K562 (cell line): ENCODE measurements at regions not wholly inside any gene's neighbourhood (a gene's known extent, or its start where the extent isn't known, plus 50 kb on each side); places are given as distances from the start of the nearest gene placed in this dataset.

ENCODE experiments used
- ATAC-seq: fragments of 200-7000 bp; cut with Tn5 transposase; 3 replicates; pipeline ENCODE4 v1.9.1; 2020; ENCODE audit warnings: moderate library complexity
- BruUV-seq: library from RNA; stranded (reverse); fragments of 400-500 nt; replicated peaks from 2 replicates; lab custom pipeline; 2021; lab: Mats Ljungman, UMichigan
- CTCF ChIA-PET: fragments of 300-600 bp; formaldehyde crosslinking; extraction: SDS; loops from one replicate; lab custom pipeline; 2021; ENCODE audit warnings: low intra/inter-chr PET ratio; lab: Yijun Ruan, JAX
- POLR2A ChIA-PET: fragments of 300-600, 350-650 bp; sonication (Branson Sonifier 250); formaldehyde crosslinking; extraction: SDS; loops from one replicate; lab custom pipeline; 2021; ENCODE audit warnings: antibody characterized with exemption, inconsistent platforms; lab: Yijun Ruan, JAX
- DNase-seq, 4 experiments: peaks; one replicate each; pipeline versions ENCODE4 v3.0.0 to v3.0.0-alpha.2; 2011 to 2018; ENCODE audit warnings: low spot score in 3 of 4, mixed read lengths in 3 of 4; ENCODE audit errors: extremely low read depth in 1 of 4
- FAIRE-seq: peaks from 2 replicates; lab custom pipeline; 2011; peaks lifted over from hg19 to GRCh38; lab: Jason Lieb, UNC
- H2AFZ ChIP-seq: 2 replicates; pipeline ENCODE4 v1.6.0; 2011; ENCODE audit warnings: low read depth, low read length, control low read depth, inconsistent platforms
- H3K27ac ChIP-seq: fragments of 200-600 bp; 3 replicates; pipeline ENCODE4 v1.8.0; 2011; ENCODE audit warnings: low read depth, mild to moderate bottlenecking, control low read depth, inconsistent platforms, low read length, moderate library complexity, mixed read lengths; ENCODE audit errors: extremely low read depth
- H3K27me3 ChIP-seq, 2 experiments: fragments of 300-600 bp in 1 of 2; 2 replicates in 1 of 2; 3 replicates in 1 of 2; pipeline versions ENCODE4 v1.6.0 to v1.8.0; 2011; ENCODE audit warnings: inconsistent platforms in 2 of 2, low read length in 2 of 2, mild to moderate bottlenecking in 1 of 2, mixed read lengths in 1 of 2, moderate library complexity in 1 of 2; ENCODE audit not compliant: control insufficient read depth in 2 of 2, insufficient read depth in 2 of 2
- H3K36me3 ChIP-seq: fragments of 300-600 bp; 3 replicates; pipeline ENCODE4 v1.8.0; 2011; ENCODE audit warnings: mild to moderate bottlenecking, low read length, inconsistent platforms; ENCODE audit not compliant: control insufficient read depth, insufficient read depth
- H3K4me1 ChIP-seq, 2 experiments: fragments of 200-600 bp in 1 of 2; replicated peaks in 1 of 2; 2 replicates in 1 of 2; 3 replicates in 1 of 2; pipeline versions ENCODE4 v1.5.1 to v1.8.0; 2011; ENCODE audit warnings: inconsistent platforms in 2 of 2, low read length in 2 of 2, mild to moderate bottlenecking in 1 of 2, mixed read lengths in 1 of 2, moderate library complexity in 1 of 2; ENCODE audit not compliant: control insufficient read depth in 2 of 2, insufficient read depth in 2 of 2
- H3K4me2 ChIP-seq: 2 replicates; pipeline ENCODE4 v1.6.1; 2011; ENCODE audit warnings: low read length, control low read depth, inconsistent platforms, mixed read lengths; ENCODE audit not compliant: insufficient read depth
- H3K4me3 ChIP-seq: fragments of 200-600 bp; sonication (generic), shearing (Covaris generic); 2 replicates; pipeline ENCODE4 v1.5.1; 2016; ENCODE audit warnings: control low read depth, inconsistent platforms
- H3K79me2 ChIP-seq: fragments of 200-600 bp; 3 replicates; pipeline ENCODE4 v1.8.0; 2011; ENCODE audit warnings: low read length, inconsistent platforms; ENCODE audit not compliant: control insufficient read depth, insufficient read depth
- H3K9ac ChIP-seq, 2 experiments: 2 replicates each; pipeline versions ENCODE4 v1.6.0 to v1.6.1; 2011; ENCODE audit warnings: low read depth in 2 of 2, low read length in 2 of 2, control low read depth in 1 of 2, inconsistent platforms in 1 of 2, mild to moderate bottlenecking in 1 of 2, mixed read lengths in 1 of 2; ENCODE audit not compliant: insufficient read depth in 1 of 2
- H3K9me1 ChIP-seq: one replicate; pipeline ENCODE4 v1.6.0; 2011; ENCODE audit warnings: inconsistent platforms, mild to moderate bottlenecking, low read length, moderate library complexity; ENCODE audit not compliant: control insufficient read depth, insufficient read depth
- H3K9me3 ChIP-seq: replicated peaks from 2 replicates; pipeline ENCODE4 v1.5.1; 2011; ENCODE audit warnings: low read depth, low read length, inconsistent platforms; ENCODE audit not compliant: control insufficient read depth, insufficient read depth
- H4K20me1 ChIP-seq: replicated peaks from 2 replicates; pipeline ENCODE4 v1.6.1; 2011; ENCODE audit warnings: low read length, inconsistent platforms, mixed read lengths; ENCODE audit not compliant: control insufficient read depth, insufficient read depth
- SMC3 ChIP-seq: conservative IDR thresholded peaks from 2 replicates; pipeline ENCODE4 v1.6.1; 2011; ENCODE audit warnings: low read depth, low read length, improper control_type of control experiment; ENCODE audit not compliant: insufficient read depth
- TEAD2 ChIP-seq: fragments of 450-650 bp; IDR thresholded peaks from 2 replicates; pipeline ENCODE4 v1.6.1; 2016; ENCODE audit warnings: missing genetic modification characterization, control low read depth, missing compliant biosample characterization
- TSC22D4 ChIP-seq: fragments of 450-650 bp; IDR thresholded peaks from 2 replicates; pipeline ENCODE4 v1.6.1; 2016; ENCODE audit warnings: missing genetic modification characterization, missing biosample characterization, control low read depth
- ZBTB8A ChIP-seq: fragments of 450-650 bp; IDR thresholded peaks from 2 replicates; pipeline ENCODE4 v1.6.1; 2018; ENCODE audit warnings: mild to moderate bottlenecking, moderate library complexity; ENCODE audit not compliant: partially characterized antibody
- ZNF175 ChIP-seq: fragments of 200-800 bp; sonication (Bioruptor generic); IDR thresholded peaks from 2 replicates; pipeline ENCODE4 v1.6.1; 2016; ENCODE audit warnings: low read depth, mild to moderate bottlenecking, missing genetic modification characterization, missing compliant biosample characterization
- WGBS: fragments of 100-300 bp; shearing (Covaris generic); methylation state at CpG from one replicate; pipeline ENCODE4 v1.1.6; 2016; ENCODE audit warnings: low coverage, mixed read lengths; ENCODE audit not compliant: insufficient coverage; ENCODE audit errors: missing lambda C conversion rate; 5-methylcytosine and 5-hydroxymethylcytosine counted together
- in situ Hi-C: fragments of 300-500 bp; cut with MboI; formaldehyde crosslinking; loops from 4 replicates; pipeline ENCODE4 v1.15.0; 2018; ENCODE audit warnings: inconsistent platforms, mixed read lengths
- intact Hi-C: fragments of 100-400 bp; cut with micrococcal nuclease; formaldehyde crosslinking; loops from 2 replicates; pipeline ENCODE4 v1.14.2; 2022
- TF ChIP-seq, protein P1 (sequence below), 3 experiments: IDR thresholded peaks in 2 of 3; conservative IDR thresholded peaks in 1 of 3; 2 replicates each; pipeline ENCODE4 v1.5.1; 2011 to 2012; ENCODE audit warnings: low read length in 3 of 3, mild to moderate bottlenecking in 3 of 3, control low read depth in 2 of 3, improper control_type of control experiment in 1 of 3, inconsistent platforms in 1 of 3, low read depth in 1 of 3, mixed read lengths in 1 of 3, moderate library complexity in 1 of 3; ENCODE audit not compliant: insufficient read depth in 2 of 3

- CTCF ChIA-PET = no interaction called here
- H3K9me1 ChIP-seq = no peaks in the 10 kb centered on the region
- POLR2A ChIA-PET = no interaction called here
- H3K4me1 ChIP-seq = no peaks in the 10 kb centered on the region
- no peaks in the 10 kb centered on the region; the same call in 1 of the 2 replicates for H3K9me3 ChIP-seq
- no TSS peak for BruUV-seq
- H3K27me3 ChIP-seq = no peaks in the 10 kb centered on the region
- no peak overlapping the region for H2AFZ ChIP-seq
- no peak overlapping the region for H3K9ac ChIP-seq
- FAIRE-seq (no peak), ATAC-seq (no peak), DNase-seq (no peak)
- H3K4me3 ChIP-seq = no peak overlapping the region
- no peak overlapping the region for H3K27ac ChIP-seq
- 0% methylated on average over 1 of the region's 1 CpG for WGBS
- H3K36me3 ChIP-seq = no peaks in the 10 kb centered on the region
- H3K4me2 ChIP-seq = no peak overlapping the region
- in situ Hi-C loops = no loop called here
- H3K79me2 ChIP-seq = no peaks in the 10 kb centered on the region
- H4K20me1 ChIP-seq = no peaks in the 10 kb centered on the region
- TF ChIP-seq, protein P1, sequence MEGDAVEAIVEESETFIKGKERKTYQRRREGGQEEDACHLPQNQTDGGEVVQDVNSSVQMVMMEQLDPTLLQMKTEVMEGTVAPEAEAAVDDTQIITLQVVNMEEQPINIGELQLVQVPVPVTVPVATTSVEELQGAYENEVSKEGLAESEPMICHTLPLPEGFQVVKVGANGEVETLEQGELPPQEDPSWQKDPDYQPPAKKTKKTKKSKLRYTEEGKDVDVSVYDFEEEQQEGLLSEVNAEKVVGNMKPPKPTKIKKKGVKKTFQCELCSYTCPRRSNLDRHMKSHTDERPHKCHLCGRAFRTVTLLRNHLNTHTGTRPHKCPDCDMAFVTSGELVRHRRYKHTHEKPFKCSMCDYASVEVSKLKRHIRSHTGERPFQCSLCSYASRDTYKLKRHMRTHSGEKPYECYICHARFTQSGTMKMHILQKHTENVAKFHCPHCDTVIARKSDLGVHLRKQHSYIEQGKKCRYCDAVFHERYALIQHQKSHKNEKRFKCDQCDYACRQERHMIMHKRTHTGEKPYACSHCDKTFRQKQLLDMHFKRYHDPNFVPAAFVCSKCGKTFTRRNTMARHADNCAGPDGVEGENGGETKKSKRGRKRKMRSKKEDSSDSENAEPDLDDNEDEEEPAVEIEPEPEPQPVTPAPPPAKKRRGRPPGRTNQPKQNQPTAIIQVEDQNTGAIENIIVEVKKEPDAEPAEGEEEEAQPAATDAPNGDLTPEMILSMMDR (IDR thresholded peaks at IDR 0.05 in 2 of 3, conservative IDR thresholded peaks at IDR 0.05 in 1 of 3; ENCODE audit: insufficient read depth in 2 of 3, low read depth in 1 of 3, low read length in 3 of 3) = no peak
- TF ChIP-seq SMC3 (no peak), TEAD2 (tag) (no peak), TSC22D4 (no peak), ZBTB8A (no peak), ZNF175 (CRISPR knock-in tag) (no peak)
- intact Hi-C loops = no loop called here
These were observed 198.8 kb downstream of the KCNS3 start for GRCh38 chr2:18077231-18077630.
